Fibroblast of pulmonary artery (primary cell): ENCODE measurements at regions not wholly inside any gene's neighbourhood (a gene's known extent, or its start where the extent isn't known, plus 50 kb on each side); places are given as distances from the start of the nearest gene placed in this dataset.

Source experiments
- DNase-seq: peaks from one replicate; pipeline ENCODE4 v3.0.0-alpha.2; 2010; ENCODE audit warnings: low read depth
- H3K4me3 ChIP-seq: replicated peaks from 2 replicates; pipeline ENCODE4 v1.5.1; 2011; ENCODE audit warnings: low read depth, mild to moderate bottlenecking, control low read depth, low read length, moderate library complexity
- TF ChIP-seq, protein P1 (sequence below): IDR thresholded peaks from 2 replicates; pipeline ENCODE4 v1.5.1; 2011; ENCODE audit warnings: mild to moderate bottlenecking, control low read depth, low read length, inconsistent platforms; ENCODE audit errors: missing control alignments

DNA sequence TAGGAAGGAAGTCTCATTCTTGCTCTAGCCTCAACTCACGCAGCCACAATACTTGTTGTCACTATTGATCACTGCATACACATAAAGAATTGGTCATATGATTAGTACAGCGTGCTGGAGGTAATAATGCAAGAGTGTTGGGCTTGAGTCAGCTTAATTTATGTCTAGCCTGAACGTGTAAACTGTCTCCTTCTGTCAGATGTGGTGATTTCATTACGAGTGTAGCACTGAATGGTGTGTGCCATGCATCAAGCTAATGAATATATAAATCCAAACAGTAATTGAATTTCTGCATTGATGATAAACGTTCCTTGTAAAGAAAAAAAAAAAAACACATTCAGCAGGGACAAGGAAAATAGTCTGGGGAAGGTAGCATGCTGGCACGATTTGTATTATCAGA lies 396.2 kb upstream of the RAG2 start:
- TF ChIP-seq, protein P1, sequence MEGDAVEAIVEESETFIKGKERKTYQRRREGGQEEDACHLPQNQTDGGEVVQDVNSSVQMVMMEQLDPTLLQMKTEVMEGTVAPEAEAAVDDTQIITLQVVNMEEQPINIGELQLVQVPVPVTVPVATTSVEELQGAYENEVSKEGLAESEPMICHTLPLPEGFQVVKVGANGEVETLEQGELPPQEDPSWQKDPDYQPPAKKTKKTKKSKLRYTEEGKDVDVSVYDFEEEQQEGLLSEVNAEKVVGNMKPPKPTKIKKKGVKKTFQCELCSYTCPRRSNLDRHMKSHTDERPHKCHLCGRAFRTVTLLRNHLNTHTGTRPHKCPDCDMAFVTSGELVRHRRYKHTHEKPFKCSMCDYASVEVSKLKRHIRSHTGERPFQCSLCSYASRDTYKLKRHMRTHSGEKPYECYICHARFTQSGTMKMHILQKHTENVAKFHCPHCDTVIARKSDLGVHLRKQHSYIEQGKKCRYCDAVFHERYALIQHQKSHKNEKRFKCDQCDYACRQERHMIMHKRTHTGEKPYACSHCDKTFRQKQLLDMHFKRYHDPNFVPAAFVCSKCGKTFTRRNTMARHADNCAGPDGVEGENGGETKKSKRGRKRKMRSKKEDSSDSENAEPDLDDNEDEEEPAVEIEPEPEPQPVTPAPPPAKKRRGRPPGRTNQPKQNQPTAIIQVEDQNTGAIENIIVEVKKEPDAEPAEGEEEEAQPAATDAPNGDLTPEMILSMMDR, result no peak
- no peak for DNase-seq
- no peak overlapping the region for H3K4me3 ChIP-seq

DNA sequence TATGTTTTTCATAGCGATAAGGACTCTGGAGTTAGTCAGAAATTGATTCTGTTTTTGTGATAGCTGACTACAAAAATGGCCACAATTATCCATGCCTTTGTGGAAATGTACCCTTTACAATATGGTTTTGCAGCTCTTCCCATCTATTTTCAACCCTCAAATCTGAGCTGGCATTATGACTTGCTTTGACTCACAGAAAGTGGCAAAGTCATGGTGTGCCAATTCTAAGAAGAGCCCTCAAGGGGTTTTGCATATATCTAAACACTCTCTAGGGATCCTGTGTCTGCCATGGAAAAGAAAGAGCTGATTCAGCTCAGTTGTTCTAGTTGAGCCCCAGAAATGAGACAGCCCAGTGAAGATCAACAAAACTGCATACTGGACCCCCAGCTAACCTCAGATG lies 390.5 kb upstream of the RAG2 start:
- DNase-seq, result no peak
- TF ChIP-seq, protein P1, result no peak
- no peak overlapping the region for H3K4me3 ChIP-seq

DNA sequence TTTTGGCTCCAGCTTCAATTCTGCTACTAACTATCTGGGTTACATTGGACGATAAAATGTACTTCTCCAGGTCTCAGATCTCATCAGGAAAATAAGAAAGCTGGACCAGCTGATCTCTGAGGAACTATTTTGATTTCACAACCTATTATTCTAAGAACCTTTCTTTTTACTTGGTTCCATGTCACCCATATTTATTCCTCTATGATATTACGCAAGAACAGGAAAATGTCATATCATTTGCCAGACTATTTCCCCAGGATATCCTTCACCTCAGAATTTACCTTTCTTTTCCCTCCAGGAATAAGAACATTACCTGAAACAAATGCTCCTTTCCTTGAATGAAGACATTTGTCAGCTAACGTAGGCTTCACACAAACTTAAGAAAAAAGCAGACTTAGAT lies 387.5 kb upstream of the RAG2 start:
- DNase-seq, result no peak
- H3K4me3 ChIP-seq, result no peak overlapping the region
- TF ChIP-seq, protein P1, result no peak

DNA sequence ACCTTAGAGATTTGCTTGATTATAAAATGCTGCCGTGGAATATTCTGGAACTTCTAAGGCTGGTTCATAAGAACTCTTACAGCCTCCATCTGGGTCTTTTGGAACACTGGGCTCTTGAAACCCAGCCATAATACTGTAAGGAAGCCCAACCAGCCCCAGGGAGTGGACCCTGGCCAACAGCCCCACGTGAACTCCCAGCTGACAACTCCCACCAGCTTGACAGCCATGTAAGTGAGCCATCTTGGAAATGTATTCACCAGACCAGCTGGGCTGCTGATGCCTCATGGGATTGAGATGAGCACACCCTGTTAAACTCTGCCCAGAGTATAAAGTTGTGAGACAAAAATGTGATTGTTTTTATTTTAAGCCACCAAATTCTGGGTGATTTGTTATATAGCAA lies 378.7 kb upstream of the RAG2 start:
- DNase-seq, result no peak

DNA sequence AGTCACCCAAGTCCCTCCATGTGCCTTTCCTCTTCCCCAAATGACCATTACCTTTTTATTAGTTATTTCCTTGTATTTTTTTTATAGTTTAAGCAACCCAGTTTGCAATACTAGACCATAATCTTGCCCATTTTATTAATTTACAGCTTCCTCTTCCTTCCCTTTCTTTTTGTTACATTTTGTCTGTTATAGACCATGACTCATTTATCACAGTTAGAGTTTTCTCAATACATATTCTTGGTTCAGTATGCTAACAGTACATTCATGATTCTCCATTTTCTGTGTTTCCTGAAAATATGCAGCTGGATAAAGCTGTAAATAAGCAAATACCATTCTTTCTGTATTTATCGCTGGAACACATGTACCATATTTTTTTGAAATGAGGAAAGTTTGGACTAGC lies 376.7 kb upstream of the RAG2 start:
- H3K4me3 ChIP-seq, result no peak overlapping the region
- TF ChIP-seq, protein P1, result no peak
- DNase-seq, result no peak

More for the DNA sequence above, 378.7 kb upstream of the RAG2 start:
- TF ChIP-seq, protein P1, result no peak
- no peak overlapping the region for H3K4me3 ChIP-seq

DNA sequence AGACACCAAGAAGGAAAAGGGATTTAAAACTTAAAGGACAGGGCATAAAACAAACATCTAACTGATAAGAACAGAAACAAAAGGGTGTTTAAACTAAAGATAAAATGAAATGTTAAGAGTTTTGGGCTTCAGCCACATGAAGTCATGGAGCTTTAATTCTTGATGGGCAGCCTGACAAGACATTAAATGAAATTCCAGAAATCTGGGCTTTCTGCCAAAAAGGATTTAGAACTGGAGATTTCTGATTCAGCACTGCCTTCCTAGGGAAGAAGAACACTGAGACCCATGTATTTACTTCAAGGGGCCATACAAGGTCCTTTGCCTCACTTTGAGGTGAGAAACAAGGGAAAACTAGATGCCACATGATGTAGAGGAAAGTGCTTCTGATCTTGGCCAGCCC lies 355.9 kb upstream of the RAG2 start:
- DNase-seq, result peak; percentile 18
- TF ChIP-seq, protein P1, result no peak
- no peak overlapping the region for H3K4me3 ChIP-seq

DNA sequence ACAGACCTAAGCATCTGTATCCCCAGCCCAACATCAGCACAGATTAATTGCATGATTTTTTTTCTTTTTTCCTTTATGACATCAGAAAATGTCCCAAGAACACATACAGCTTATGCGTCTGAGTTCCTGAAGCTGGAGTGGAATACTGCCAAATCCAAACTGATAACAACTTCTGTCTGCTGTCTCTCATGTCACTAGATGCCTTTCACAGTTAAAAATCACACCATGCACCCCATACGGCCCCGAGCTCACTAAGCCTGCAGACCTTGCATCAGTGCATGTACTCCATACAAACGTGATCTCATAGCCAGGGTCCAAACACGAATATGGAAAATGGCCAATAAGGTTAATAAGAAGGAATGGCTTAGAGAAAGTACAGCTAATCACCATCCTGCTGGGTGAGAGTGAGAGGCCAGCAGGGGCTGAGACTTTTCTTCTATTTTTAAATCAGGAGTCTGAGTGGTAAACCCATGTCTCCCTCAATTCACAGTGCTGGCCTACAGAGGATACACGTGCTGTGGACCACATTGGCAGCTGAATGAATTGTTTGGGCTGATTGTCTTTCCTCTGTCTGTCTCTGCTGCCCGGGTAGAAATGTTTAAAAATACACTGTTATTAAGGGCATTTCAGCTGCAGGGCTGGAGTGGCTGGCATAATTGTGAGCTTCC lies 350.6 kb upstream of the RAG2 start:
- no peak for DNase-seq
- H3K4me3 ChIP-seq, result no peak overlapping the region
- TF ChIP-seq, protein P1, result no peak
